Left renal cortex interstitium (tissue), 4 donors: ENCODE measurements at regions not wholly inside any gene's neighbourhood (a gene's known extent, or its start where the extent isn't known, plus 50 kb on each side); places are given as distances from the start of the nearest gene placed in this dataset.

Experiments used
- DNase-seq, 4 donors: peaks; one replicate each; pipeline ENCODE4 v3.0.0-alpha.2; 2013; ENCODE audit warnings: low read depth in 4 of 4, low spot score in 2 of 4, missing footprints in 1 of 4

DNA sequence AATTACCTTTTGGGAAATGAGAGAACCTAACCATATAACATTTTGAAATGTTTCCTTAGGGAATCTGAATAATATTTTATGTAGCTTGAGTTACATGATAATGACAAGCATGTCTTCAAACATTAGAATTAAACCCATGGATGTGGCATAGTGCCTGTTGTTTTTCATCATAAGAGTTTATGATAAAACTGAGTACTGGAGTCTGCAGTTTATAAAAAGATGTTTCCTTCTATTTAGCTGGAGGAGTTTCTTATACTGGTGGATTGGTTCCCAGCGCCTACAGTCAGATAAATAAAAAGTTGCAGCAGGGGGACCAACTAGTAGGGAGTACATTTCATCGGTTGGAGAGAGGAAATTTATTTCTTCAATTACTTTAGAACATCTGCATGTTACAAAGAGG lies 70.1 kb upstream of the PCDH18 start:
- no peak for DNase-seq

DNA sequence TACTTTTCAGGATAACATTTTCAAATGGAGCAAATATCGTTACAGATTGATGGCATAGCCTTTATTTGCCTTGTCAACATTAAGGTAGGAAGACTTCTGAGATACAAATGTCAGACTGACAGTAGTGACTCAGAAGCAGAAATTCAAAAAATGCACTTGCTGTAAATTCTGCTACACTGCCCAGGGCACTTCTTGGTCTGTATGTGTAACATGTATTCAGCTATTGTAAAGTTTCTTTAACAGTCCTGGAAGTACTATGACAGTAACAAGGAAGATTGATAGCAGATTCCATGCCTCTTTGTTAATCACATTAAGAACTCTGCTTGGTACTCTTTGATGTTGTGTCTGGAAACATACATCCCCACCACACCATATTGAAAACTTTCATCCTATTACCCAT lies 69.6 kb upstream of the PCDH18 start:
- no peak for DNase-seq

DNA sequence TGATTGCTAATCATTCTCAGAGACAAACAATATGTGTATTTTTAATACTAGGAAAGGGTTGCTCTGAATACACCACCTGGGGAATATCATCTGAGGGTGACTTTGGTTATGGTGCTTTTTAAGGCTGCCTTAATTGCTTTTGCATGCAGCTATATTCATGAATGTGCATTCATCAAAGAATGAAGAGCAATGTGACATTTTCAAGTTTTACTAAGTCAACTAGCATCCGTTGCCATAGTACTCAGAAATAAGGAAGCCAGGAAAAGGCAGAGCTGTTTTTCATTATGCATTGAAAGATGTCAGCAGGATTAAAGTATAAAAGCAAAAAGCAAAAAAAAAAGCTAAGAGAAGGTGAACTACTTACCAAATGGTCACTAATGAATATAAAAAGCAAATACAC lies 67.4 kb upstream of the PCDH18 start:
- DNase-seq, result no peak

DNA sequence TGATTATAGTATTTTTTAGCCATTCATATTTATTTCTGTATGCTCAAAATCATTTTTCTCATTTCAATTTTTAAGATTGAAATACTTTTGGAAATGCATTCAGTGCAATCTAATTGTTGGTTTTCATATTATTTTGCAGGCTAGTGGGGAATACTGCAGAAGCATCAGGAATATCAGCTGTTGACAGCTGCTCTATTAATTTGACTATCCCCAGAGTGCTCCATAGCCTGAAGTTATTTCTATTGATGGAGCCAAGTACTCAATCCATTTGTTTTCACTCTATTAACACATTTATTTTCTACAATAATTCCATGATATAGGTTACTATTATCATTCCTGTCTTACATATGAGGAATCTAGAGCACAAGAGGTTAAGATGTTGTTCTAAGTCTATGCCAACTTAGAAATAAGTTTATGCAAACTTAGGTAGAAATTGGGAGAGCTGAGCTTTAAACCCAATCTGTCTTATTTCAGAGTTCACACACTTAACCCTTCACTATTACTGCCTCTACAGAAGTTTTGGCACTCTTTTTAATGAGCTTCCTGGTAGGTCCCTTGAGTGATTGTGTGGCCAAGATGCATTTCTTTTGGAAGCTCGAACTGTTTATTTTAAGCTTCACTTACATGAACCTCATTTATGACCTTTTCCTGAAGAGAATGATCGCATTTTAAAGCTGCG lies 65.6 kb upstream of the PCDH18 start:
- no peak for DNase-seq

DNA sequence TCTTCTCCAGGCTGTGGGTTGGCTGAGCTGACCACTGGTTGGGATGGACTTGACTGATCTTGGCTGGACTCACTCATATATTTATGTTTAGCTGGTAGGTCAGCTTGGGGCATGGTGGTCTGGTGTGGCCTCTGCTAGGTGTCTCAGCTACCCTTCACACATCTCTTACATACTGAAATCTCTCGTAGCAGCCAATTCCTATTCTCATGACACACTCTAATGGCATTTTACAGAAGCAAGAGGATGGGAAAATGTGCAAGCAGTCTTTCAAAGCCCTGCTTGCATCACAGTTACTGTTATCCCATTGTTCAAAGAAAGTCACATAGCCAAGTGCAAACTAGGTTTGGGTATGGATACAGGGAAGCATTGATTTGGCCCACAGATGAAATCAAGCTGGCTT lies 55.5 kb upstream of the PCDH18 start:
- no peak for DNase-seq

DNA sequence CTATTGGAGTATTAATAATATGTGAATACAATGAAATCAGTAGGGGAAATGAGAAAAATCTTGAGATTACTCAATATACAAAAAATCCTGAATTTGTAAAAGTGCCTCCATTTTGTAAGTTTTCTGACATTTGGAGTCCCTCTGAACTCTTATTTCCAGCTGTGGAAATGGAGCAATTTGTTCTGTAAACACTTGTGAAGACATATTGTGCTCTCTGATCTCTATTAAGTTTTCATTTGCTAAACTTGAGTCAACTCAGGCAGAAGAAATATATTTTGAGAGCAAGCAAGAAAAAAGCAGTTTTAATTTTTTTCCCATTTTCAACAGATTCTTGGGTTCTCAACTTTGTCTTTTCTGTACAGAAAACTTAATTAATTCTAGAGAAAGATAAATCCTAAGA lies 51.4 kb upstream of the PCDH18 start:
- no peak for DNase-seq
